DMS153 treated with DMSO at 0.1 percent for 48 hours (cell line): ENCODE measurements at regions not wholly inside any gene's neighbourhood (a gene's known extent, or its start where the extent isn't known, plus 50 kb on each side); places are given as distances from the start of the nearest gene placed in this dataset.

Experiments
- DNase-seq: peaks from one replicate; lab custom pipeline; 2025; ENCODE audit not compliant: unreplicated experiment; lab: John Stamatoyannopoulos, UW

GRCh38 chr6:166728884-166729530 is 102.0 kb upstream of the RPS6KA2 start:
- no peak for DNase-seq

- DNase-seq = no peak
These were observed 99.2 kb upstream of the RPS6KA2 start for GRCh38 chr6:166726201-166726600.

- no peak for DNase-seq
These were observed 98.5 kb upstream of the RPS6KA2 start for GRCh38 chr6:166725571-166725970.

GRCh38 chr6:166724576-166724975 is 97.5 kb upstream of the RPS6KA2 start:
- DNase-seq = no peak

- no peak for DNase-seq
These were observed 95.7 kb upstream of the RPS6KA2 start for GRCh38 chr6:166722785-166723184.

GRCh38 chr6:166721576-166721975 is 94.5 kb upstream of the RPS6KA2 start:
- no peak for DNase-seq

- DNase-seq = no peak
These were observed 93.8 kb upstream of the RPS6KA2 start for GRCh38 chr6:166720856-166721255.

- DNase-seq = no peak
These were observed 92.0 kb upstream of the RPS6KA2 start for GRCh38 chr6:166719019-166719418.

GRCh38 chr6:166718516-166718915 is 91.5 kb upstream of the RPS6KA2 start:
- no peak for DNase-seq

GRCh38 chr6:166716910-166717617 is 90.0 kb upstream of the RPS6KA2 start:
- DNase-seq = no peak

- DNase-seq = no peak
These were observed 88.9 kb upstream of the RPS6KA2 start for GRCh38 chr6:166715992-166716391.

- no peak for DNase-seq
These were observed 88.0 kb upstream of the RPS6KA2 start for GRCh38 chr6:166715065-166715464.

- DNase-seq = no peak
These were observed 87.5 kb upstream of the RPS6KA2 start for GRCh38 chr6:166714581-166714980.

GRCh38 chr6:166714187-166714510 is 87.1 kb upstream of the RPS6KA2 start:
- DNase-seq = no peak

- no peak for DNase-seq
These were observed 86.6 kb upstream of the RPS6KA2 start for GRCh38 chr6:166713434-166714186.

GRCh38 chr6:166712286-166713228 is 85.5 kb upstream of the RPS6KA2 start:
- DNase-seq = no peak

GRCh38 chr6:166710084-166710483 is 83.0 kb upstream of the RPS6KA2 start:
- no peak for DNase-seq

GRCh38 chr6:166708460-166708859 is 81.4 kb upstream of the RPS6KA2 start:
- DNase-seq = no peak

- DNase-seq = peak; percentile 46
These were observed 80.0 kb upstream of the RPS6KA2 start for GRCh38 chr6:166707045-166707444.

- DNase-seq = no peak
These were observed 78.0 kb upstream of the RPS6KA2 start for GRCh38 chr6:166705069-166705468.

- DNase-seq = no peak
These were observed 77.1 kb upstream of the RPS6KA2 start for GRCh38 chr6:166704171-166704570.
